WTC11 (cell line): ENCODE measurements at regions not wholly inside any gene's neighbourhood (a gene's known extent, or its start where the extent isn't known, plus 50 kb on each side); places are given as distances from the start of the nearest gene placed in this dataset.

Experiments used
- ATAC-seq: fragments of 200-7000 bp; cut with Tn5 transposase; 2 replicates; pipeline ENCODE4 v1.10.0; 2021; ENCODE audit warnings: mild to moderate bottlenecking, moderate library complexity
- CTCF ChIA-PET: fragments of 300-600 bp; sonication (Branson Sonifier 250); formaldehyde crosslinking; loops from one replicate; lab custom pipeline; 2021; ENCODE audit warnings: antibody characterized with exemption; lab: Charles Lee
- POLR2A ChIA-PET: fragments of 350-600 bp; sonication (Branson Sonifier 250); formaldehyde crosslinking; loops from one replicate; lab custom pipeline; 2021; ENCODE audit warnings: antibody characterized with exemption; lab: Charles Lee
- DNase-seq: peaks from one replicate; pipeline ENCODE4 v3.0.0; 2021; ENCODE audit warnings: low spot score
- H3K27ac Mint-ChIP-seq: 2 replicates; pipeline ENCODE4 v1.8.0; 2021; ENCODE audit warnings: mixed read lengths
- H3K27me3 Mint-ChIP-seq: 2 replicates; pipeline ENCODE4 v1.8.0; 2021; ENCODE audit warnings: low read depth, mild to moderate bottlenecking, moderate library complexity, mixed read lengths
- H3K36me3 Mint-ChIP-seq: 2 replicates; pipeline ENCODE4 v1.8.0; 2021; ENCODE audit warnings: mixed read lengths
- H3K4me1 Mint-ChIP-seq: 2 replicates; pipeline ENCODE4 v1.8.0; 2022; ENCODE audit warnings: mixed read lengths
- H3K4me3 Mint-ChIP-seq: 2 replicates; pipeline ENCODE4 v1.8.0; 2021; ENCODE audit warnings: mild to moderate bottlenecking, moderate library complexity, mixed read lengths
- H3K9me3 Mint-ChIP-seq: 2 replicates; pipeline ENCODE4 v1.8.0; 2021; ENCODE audit warnings: mixed read lengths
- ATF1 ChIP-seq: sonication (generic); formaldehyde crosslinking; IDR thresholded peaks from 2 replicates; pipeline ENCODE4 v1.8.1; 2023; ENCODE audit warnings: mild to moderate bottlenecking, moderate library complexity, missing genetic modification reagents
- CBFB ChIP-seq: sonication (generic); formaldehyde crosslinking; IDR thresholded peaks from 2 replicates; pipeline ENCODE4 v1.8.1; 2022; ENCODE audit warnings: mild to moderate bottlenecking, low read depth, missing genetic modification reagents
- CREM ChIP-seq: sonication (generic); formaldehyde crosslinking; IDR thresholded peaks from 2 replicates; pipeline ENCODE4 v1.8.1; 2022; ENCODE audit warnings: mild to moderate bottlenecking, missing genetic modification reagents, moderate library complexity
- CTCF ChIP-seq: fragments of 200-600 bp; IDR thresholded peaks from 2 replicates; pipeline ENCODE4 v1.8.0; 2022; ENCODE audit warnings: antibody characterized with exemption
- GRHL2 ChIP-seq: fragments of 250-450 bp; sonication (Bioruptor Pico); IDR thresholded peaks from 2 replicates; pipeline ENCODE4 v1.8.0; 2022; ENCODE audit warnings: mild to moderate bottlenecking, moderate library complexity; ENCODE audit not compliant: insufficient replicate concordance, severe bottlenecking
- IRF1 ChIP-seq: sonication (generic); formaldehyde crosslinking; IDR thresholded peaks from 2 replicates; pipeline ENCODE4 v1.8.0; 2023; ENCODE audit warnings: missing genetic modification reagents
- JUN ChIP-seq: sonication (generic); formaldehyde crosslinking; IDR thresholded peaks from 2 replicates; pipeline ENCODE4 v1.8.0; 2023; ENCODE audit warnings: mild to moderate bottlenecking, missing genetic modification reagents
- MYBL2 ChIP-seq: sonication (generic); formaldehyde crosslinking; IDR thresholded peaks from 2 replicates; pipeline ENCODE4 v1.8.1; 2023; ENCODE audit warnings: mild to moderate bottlenecking, moderate library complexity, missing genetic modification reagents
- NFATC4 ChIP-seq: fragments of 250-450 bp; sonication (Bioruptor Pico); IDR thresholded peaks from 2 replicates; pipeline ENCODE4 v1.9.0; 2021; ENCODE audit warnings: mild to moderate bottlenecking
- PREB ChIP-seq: sonication (generic); formaldehyde crosslinking; IDR thresholded peaks from 2 replicates; pipeline ENCODE4 v1.8.1; 2022; ENCODE audit warnings: mild to moderate bottlenecking, missing genetic modification reagents, moderate library complexity, borderline replicate concordance
- RELA ChIP-seq: sonication (generic); formaldehyde crosslinking; IDR thresholded peaks from 2 replicates; pipeline ENCODE4 v1.8.1; 2022; ENCODE audit warnings: missing genetic modification reagents, mild to moderate bottlenecking, borderline replicate concordance
- RORB ChIP-seq: fragments of 250-450 bp; sonication (Bioruptor Pico); IDR thresholded peaks from 2 replicates; pipeline ENCODE4 v1.9.0; 2021; ENCODE audit warnings: mild to moderate bottlenecking
- SP1 ChIP-seq: sonication (generic); formaldehyde crosslinking; conservative IDR thresholded peaks from 2 replicates; pipeline ENCODE4 v1.8.1; 2022; ENCODE audit warnings: missing genetic modification reagents
- TCF7 ChIP-seq: sonication (generic); formaldehyde crosslinking; IDR thresholded peaks from 2 replicates; pipeline ENCODE4 v1.8.0; 2022; ENCODE audit warnings: mild to moderate bottlenecking, low read depth, missing genetic modification reagents, moderate library complexity
- ZBTB21 ChIP-seq: sonication (generic); formaldehyde crosslinking; IDR thresholded peaks from 2 replicates; pipeline ENCODE4 v1.8.1; 2023; ENCODE audit warnings: mild to moderate bottlenecking, missing genetic modification reagents, borderline replicate concordance
- ZNF121 ChIP-seq: sonication (generic); formaldehyde crosslinking; IDR thresholded peaks from 2 replicates; pipeline ENCODE4 v1.8.0; 2023; ENCODE audit warnings: missing genetic modification reagents
- ZNF423 ChIP-seq: fragments of 250-450 bp; sonication (Bioruptor Pico); IDR thresholded peaks from 2 replicates; pipeline ENCODE4 v2.1.2; 2022; ENCODE audit warnings: mild to moderate bottlenecking, moderate library complexity
- ZNF532 ChIP-seq: fragments of 250-450 bp; sonication (Bioruptor Pico); IDR thresholded peaks from 2 replicates; pipeline ENCODE4 v1.9.0; 2021; ENCODE audit warnings: mild to moderate bottlenecking, borderline replicate concordance
- TF ChIP-seq, protein P1 (sequence below): sonication (generic); formaldehyde crosslinking; conservative IDR thresholded peaks from 2 replicates; pipeline ENCODE4 v1.8.1; 2023; ENCODE audit warnings: mild to moderate bottlenecking, low read depth, missing genetic modification reagents, moderate library complexity
- TF ChIP-seq, protein P2 (sequence below): sonication (generic); formaldehyde crosslinking; IDR thresholded peaks from 2 replicates; pipeline ENCODE4 v1.8.1; 2023; ENCODE audit warnings: mild to moderate bottlenecking, missing genetic modification reagents
- TF ChIP-seq, protein P3 (sequence below): sonication (generic); formaldehyde crosslinking; conservative IDR thresholded peaks from 2 replicates; pipeline ENCODE4 v1.8.1; 2022; ENCODE audit warnings: mild to moderate bottlenecking, missing genetic modification reagents

- TF ChIP-seq RELA (CRISPR knock-in tag), result no peak
- TF ChIP-seq, protein P1, sequence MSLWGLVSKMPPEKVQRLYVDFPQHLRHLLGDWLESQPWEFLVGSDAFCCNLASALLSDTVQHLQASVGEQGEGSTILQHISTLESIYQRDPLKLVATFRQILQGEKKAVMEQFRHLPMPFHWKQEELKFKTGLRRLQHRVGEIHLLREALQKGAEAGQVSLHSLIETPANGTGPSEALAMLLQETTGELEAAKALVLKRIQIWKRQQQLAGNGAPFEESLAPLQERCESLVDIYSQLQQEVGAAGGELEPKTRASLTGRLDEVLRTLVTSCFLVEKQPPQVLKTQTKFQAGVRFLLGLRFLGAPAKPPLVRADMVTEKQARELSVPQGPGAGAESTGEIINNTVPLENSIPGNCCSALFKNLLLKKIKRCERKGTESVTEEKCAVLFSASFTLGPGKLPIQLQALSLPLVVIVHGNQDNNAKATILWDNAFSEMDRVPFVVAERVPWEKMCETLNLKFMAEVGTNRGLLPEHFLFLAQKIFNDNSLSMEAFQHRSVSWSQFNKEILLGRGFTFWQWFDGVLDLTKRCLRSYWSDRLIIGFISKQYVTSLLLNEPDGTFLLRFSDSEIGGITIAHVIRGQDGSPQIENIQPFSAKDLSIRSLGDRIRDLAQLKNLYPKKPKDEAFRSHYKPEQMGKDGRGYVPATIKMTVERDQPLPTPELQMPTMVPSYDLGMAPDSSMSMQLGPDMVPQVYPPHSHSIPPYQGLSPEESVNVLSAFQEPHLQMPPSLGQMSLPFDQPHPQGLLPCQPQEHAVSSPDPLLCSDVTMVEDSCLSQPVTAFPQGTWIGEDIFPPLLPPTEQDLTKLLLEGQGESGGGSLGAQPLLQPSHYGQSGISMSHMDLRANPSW (CRISPR knock-in tag), result no peak
- no peak for TF ChIP-seq RORB (CRISPR knock-in tag)
- TF ChIP-seq IRF1 (CRISPR knock-in tag), result no peak
- TF ChIP-seq GRHL2 (CRISPR knock-in tag), result no peak
- TF ChIP-seq TCF7 (CRISPR knock-in tag), result no peak
- no peak for TF ChIP-seq ZNF423 (CRISPR knock-in tag)
- TF ChIP-seq, all 79 proteins: peak for 0
Measured at GRCh38 chr5:30324083-30324482, 869.4 kb upstream of the CDH6 start (continued).

GRCh38 chr5:30287890-30288289, 905.6 kb upstream of the CDH6 start:
- no peak for ATAC-seq
- TF ChIP-seq CREM (CRISPR knock-in tag) (no peak), ZNF121 (no peak), ZBTB21 (CRISPR knock-in tag) (no peak), MYBL2 (CRISPR knock-in tag) (no peak), JUN (CRISPR knock-in tag) (no peak), ATF1 (no peak), CBFB (CRISPR knock-in tag) (no peak), NFATC4 (CRISPR knock-in tag) (no peak), PREB (CRISPR knock-in tag) (no peak), SP1 (CRISPR knock-in tag) (no peak), CTCF (no peak), ZNF532 (no peak)
- TF ChIP-seq, protein P2, sequence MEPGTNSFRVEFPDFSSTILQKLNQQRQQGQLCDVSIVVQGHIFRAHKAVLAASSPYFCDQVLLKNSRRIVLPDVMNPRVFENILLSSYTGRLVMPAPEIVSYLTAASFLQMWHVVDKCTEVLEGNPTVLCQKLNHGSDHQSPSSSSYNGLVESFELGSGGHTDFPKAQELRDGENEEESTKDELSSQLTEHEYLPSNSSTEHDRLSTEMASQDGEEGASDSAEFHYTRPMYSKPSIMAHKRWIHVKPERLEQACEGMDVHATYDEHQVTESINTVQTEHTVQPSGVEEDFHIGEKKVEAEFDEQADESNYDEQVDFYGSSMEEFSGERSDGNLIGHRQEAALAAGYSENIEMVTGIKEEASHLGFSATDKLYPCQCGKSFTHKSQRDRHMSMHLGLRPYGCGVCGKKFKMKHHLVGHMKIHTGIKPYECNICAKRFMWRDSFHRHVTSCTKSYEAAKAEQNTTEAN (CRISPR knock-in tag), result no peak
- TF ChIP-seq, protein P3, sequence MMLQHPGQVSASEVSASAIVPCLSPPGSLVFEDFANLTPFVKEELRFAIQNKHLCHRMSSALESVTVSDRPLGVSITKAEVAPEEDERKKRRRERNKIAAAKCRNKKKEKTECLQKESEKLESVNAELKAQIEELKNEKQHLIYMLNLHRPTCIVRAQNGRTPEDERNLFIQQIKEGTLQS (CRISPR knock-in tag), result no peak

More at GRCh38 chr5:30287890-30288289, 905.6 kb upstream of the CDH6 start:
- H3K27ac Mint-ChIP-seq, result no peak overlapping the region
- H3K27me3 Mint-ChIP-seq, result no peaks in the 10 kb centered on the region
- no peaks in the 10 kb centered on the region for H3K4me1 Mint-ChIP-seq
- no peak overlapping the region for H3K4me3 Mint-ChIP-seq
- no peak for DNase-seq
- H3K36me3 Mint-ChIP-seq, result peaks cover 13% of the 10 kb centered on the region
- H3K9me3 Mint-ChIP-seq, result peaks cover 29% of the 10 kb centered on the region
- ChIA-PET POLR2A (no interaction called here), CTCF (no interaction called here)
